NB4 (cell line): ENCODE measurements at regions not wholly inside any gene's neighbourhood (a gene's known extent, or its start where the extent isn't known, plus 50 kb on each side); places are given as distances from the start of the nearest gene placed in this dataset.

Experiments used
- DNase-seq: peaks from one replicate; pipeline ENCODE4 v3.0.0; 2010; ENCODE audit warnings: low read depth
- H3K4me3 ChIP-seq: one replicate; pipeline ENCODE4 v1.5.1; 2011; ENCODE audit warnings: mild to moderate bottlenecking, low read depth, low read length, moderate library complexity
- CTCF ChIP-seq: IDR thresholded peaks from one replicate; pipeline ENCODE4 v1.5.1; 2012; ENCODE audit warnings: low read depth, low read length
- MAX ChIP-seq: IDR thresholded peaks from 2 replicates; pipeline ENCODE4 v1.6.1; 2011; ENCODE audit warnings: low read depth, low read length
- MYC ChIP-seq: IDR thresholded peaks from 2 replicates; pipeline ENCODE4 v1.6.1; 2011; ENCODE audit warnings: low read depth, low read length
- POLR2A ChIP-seq: IDR thresholded peaks from 2 replicates; pipeline ENCODE4 v1.6.1; 2011; ENCODE audit warnings: mild to moderate bottlenecking; ENCODE audit not compliant: insufficient read length; ENCODE audit errors: extremely low read depth

GRCh38 chr2:238576674-238577073, 149.9 kb downstream of the ASB1 start:
- DNase-seq: no peak
- TF ChIP-seq CTCF (no peak), MAX (no peak), MYC (no peak), POLR2A (no peak)

GRCh38 chr2:238578256-238578655, 151.5 kb downstream of the ASB1 start:
- no peak for DNase-seq
- TF ChIP-seq CTCF (no peak), MYC (no peak), MAX (no peak), POLR2A (no peak)
- H3K4me3 ChIP-seq: no peak overlapping the region

More at GRCh38 chr2:238576674-238577073, 149.9 kb downstream of the ASB1 start:
- H3K4me3 ChIP-seq: no peak overlapping the region

GRCh38 chr2:238580486-238580885, 153.8 kb downstream of the ASB1 start:
- DNase-seq: no peak
- TF ChIP-seq MAX: no peak
- TF ChIP-seq CTCF: no peak
- TF ChIP-seq POLR2A: no peak
- no peak for TF ChIP-seq MYC
- no peak overlapping the region for H3K4me3 ChIP-seq

- no peak overlapping the region for H3K4me3 ChIP-seq
Measured at GRCh38 chr2:238581126-238581525, 154.4 kb downstream of the ASB1 start.

GRCh38 chr2:238582159-238582558, 155.4 kb downstream of the ASB1 start:
- no peak overlapping the region for H3K4me3 ChIP-seq
- TF ChIP-seq MAX: no peak
- TF ChIP-seq MYC: no peak
- TF ChIP-seq CTCF: no peak
- no peak for TF ChIP-seq POLR2A
- no peak for DNase-seq

More at GRCh38 chr2:238581126-238581525, 154.4 kb downstream of the ASB1 start:
- no peak for DNase-seq
- TF ChIP-seq POLR2A (no peak), CTCF (no peak), MAX (no peak), MYC (no peak)

- DNase-seq: no peak
- TF ChIP-seq MYC (no peak), POLR2A (no peak), MAX (no peak), CTCF (no peak)
- H3K4me3 ChIP-seq: no peak overlapping the region
Measured at GRCh38 chr2:238584617-238585016, 157.9 kb downstream of the ASB1 start.
